ENCODE measurements at regions not wholly inside any gene's neighbourhood (a gene's known extent, or its start where the extent isn't known, plus 50 kb on each side); places are given as distances from the start of the nearest gene placed in this dataset.

DNA sequence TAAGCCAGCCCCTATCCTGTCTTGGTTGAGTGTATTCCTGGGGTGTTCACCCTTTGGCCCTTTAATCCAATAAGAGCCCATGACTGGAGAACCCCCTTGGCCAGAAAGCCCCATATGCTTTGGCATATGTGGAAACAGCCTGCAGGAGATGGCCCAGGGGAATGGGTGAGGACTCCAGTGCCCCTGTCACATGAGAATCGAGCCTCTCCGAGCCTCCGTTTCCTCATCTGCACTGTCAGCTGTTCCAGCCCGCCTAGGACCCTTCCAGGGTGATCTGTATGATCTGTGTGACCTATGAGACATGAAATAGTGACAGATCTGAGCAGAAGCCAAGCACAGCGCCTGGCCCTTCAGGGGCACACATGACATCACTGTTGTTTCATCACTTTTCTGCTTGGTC lies 300.7 kb downstream of the ZNF536 start:
- DNase-seq = no peak

GRCh38 chr19:30671622-30672051 lies 299.5 kb downstream of the ZNF536 start:
- no peak for DNase-seq

DNA sequence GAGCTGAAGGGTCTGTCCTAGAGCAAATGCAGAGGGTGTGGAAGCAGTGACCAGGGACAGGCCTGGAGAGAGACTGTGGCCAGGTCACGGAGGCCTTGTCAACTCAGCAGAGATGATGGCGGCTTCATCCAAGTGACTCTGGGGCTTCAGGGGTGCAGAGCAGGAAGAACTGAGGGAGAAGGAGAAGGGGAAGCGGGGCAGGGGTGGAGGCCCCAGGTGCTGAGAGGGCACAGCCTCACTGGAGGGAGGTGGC lies 299.1 kb downstream of the ZNF536 start:
- DNase-seq = no peak

DNA sequence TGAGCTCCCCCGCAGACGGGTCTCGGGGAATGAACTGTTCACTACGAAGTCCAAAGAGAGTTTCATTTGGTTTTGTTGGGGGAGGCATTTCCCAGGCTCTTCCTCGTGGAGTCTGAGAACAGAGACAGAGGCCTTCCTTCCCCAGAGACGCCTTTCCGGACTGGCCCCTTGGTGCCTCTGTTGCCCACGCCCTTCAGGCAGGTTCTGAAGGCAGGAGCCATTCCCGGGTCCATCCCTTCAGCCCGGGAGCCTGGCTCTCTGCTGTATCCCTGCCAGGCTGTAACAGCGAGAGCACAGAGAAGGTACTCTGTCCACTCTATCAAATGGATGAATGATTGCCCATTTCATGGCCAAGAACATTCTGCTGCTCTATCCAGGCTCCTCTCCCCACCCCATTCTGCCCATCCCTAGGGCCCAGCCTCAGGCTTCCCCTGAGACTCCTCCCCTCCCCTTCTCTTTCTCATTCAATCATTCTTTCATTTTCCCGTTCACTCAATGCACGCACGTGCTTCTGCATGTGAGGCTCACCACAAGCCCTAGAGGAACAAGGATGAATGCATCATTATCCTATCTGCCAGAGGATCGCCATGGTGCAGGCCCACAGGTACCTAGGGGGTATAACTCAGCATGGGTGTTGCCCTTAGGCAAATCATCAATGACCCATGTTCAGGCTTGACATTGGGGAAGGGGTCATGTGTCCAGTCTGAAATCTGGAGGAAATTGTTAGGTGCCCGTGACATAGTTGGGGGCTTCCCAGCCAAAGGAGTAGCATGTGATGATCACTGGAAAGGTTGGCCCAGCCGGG lies 298.6 kb downstream of the ZNF536 start:
- no peak for DNase-seq

GRCh38 chr19:30670011-30670329 lies 297.8 kb downstream of the ZNF536 start:
- no peak for DNase-seq

- DNase-seq = peak; percentile 42
These were observed 297.3 kb downstream of the ZNF536 start for GRCh38 chr19:30669329-30670010.

DNA sequence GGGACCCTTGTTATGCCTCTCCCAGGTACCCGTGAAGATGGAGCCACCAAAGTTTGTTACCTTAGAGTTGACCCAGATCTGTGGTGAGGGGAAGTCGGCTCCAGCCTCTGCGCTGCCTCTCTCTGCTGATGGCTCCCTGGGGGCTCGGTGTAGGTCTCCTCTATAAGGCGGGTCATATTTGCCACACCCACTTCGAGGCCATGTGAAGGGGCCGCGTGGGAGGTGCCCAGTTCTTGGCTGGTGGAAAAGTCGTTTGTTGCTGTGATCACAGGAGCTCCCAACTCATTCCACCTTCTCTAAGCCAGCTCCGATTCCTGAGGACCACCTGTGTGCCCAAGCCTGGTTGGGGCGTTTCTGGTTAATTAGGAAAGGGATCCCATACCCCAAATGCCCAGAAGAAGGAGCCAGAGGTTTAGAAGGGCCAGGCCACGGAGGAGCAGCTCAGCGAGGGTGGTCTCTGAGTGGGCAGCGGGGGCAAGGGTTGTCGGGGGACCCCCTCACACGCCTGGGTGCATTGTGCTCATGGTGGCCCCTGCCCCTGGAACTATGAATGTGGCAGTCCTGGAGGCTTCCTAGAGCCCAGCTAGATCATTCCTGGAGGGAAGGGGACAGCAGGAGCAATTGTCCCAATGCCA lies 296.5 kb downstream of the ZNF536 start:
- no peak for DNase-seq

- no peak for DNase-seq
These were observed 295.6 kb downstream of the ZNF536 start for GRCh38 chr19:30667746-30668145.

- no peak for DNase-seq
These were observed 295.0 kb downstream of the ZNF536 start for GRCh38 chr19:30667227-30667626.

DNA sequence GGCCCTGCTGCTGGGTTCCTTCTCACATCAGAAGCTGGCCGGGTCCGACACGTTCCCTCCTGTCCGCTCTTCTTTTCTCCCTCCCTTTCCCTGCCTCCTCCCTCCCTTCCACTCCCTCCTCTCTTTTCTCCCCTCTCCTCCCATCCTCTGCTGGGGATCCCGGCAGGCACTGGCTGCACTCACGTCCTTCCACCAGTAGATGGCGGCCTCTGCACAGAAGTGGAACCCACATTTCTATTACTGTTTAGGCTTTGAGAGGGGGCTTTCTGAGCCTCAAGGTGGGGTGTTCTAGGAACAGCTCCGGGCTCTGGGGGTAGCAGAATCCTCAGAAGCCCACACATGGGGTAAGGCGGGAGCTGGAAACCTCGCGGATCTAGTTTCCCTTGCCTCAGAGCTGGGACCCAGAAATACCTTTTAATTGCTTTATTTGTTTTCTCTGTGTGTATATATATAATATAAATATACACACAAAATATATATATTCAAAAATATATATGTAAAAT lies 294.2 kb downstream of the ZNF536 start:
- DNase-seq = peak; percentile 30

DNA sequence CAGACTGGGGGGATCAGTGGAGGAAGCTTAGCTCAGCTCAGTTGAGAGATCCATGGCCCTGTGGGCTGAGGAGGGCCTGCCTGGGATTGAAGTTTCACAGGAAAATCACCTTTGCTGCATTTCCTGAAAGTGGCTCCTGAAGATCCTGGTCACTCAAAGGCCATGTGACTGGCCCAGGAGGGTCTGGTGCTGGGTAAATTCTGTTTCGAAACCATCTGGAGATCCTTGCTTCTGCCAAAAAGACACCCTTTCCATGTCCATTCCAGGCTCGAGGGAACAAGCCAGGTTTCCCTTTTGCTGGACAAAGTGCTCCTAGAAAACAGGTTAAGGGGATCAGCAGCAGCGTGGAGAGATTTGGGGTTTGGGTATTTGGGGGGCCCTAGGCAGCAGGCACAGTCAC lies 293.3 kb downstream of the ZNF536 start:
- no peak for DNase-seq

DNA sequence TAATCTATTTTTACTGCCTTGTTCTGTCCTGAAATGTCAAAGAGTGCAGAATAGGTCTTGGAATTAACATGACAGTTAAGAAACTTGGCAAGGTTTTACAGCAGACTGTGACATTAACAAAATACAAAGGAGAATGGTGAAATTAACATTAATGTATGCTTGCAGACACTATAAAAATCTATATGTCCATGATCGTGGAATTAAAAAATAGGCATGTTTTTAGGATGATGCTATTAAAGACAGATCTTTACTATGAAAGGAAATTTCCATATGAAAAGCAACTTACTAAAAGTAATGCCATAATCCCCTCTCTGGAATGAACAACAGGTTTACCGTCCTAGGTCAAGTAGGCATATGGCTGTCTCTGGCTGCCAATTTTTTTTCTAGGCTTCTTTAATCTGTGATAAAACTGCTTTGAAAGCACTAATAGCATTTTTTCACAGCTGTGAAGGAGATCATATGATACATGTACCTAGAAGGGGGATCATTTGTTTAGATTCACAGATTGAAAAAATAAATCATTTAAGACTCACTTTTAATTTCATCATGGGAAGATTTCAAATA lies 291.5 kb downstream of the ZNF536 start:
- no peak for DNase-seq

DNA sequence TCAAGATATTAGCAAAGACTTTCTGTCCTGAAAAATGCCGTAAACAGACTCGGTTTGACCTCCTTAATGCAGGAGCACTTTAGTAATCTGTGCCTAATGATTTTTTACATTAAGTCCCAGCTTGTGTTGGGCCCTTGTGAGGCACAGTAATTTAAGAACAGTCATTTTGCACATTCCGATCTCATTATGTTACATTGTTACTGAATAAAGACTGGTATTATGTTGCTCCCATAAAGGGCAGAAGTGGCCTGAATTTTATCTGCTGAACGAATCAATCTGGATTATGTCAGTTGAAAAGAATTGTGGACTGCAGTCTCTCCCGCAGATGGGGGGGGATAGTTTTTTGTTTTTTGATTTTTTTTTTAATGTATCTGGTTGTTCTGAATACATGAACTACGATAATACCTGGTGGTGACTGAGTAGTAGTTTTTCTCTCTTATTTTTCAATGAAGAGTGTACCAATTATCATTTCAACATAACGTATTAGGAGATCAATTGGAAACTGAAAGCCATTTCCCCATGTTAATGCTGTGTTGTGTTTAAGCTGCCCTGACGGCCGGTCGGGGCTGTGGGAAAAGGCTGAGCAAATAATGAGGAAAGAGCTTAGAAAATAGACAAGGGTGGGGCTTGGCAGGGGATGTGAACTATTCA lies 290.2 kb downstream of the ZNF536 start:
- no peak for DNase-seq

- DNase-seq = no peak
These were observed 287.5 kb downstream of the ZNF536 start for GRCh38 chr19:30659638-30660037.

- DNase-seq = no peak
These were observed 284.4 kb downstream of the ZNF536 start for GRCh38 chr19:30656520-30657100.

DNA sequence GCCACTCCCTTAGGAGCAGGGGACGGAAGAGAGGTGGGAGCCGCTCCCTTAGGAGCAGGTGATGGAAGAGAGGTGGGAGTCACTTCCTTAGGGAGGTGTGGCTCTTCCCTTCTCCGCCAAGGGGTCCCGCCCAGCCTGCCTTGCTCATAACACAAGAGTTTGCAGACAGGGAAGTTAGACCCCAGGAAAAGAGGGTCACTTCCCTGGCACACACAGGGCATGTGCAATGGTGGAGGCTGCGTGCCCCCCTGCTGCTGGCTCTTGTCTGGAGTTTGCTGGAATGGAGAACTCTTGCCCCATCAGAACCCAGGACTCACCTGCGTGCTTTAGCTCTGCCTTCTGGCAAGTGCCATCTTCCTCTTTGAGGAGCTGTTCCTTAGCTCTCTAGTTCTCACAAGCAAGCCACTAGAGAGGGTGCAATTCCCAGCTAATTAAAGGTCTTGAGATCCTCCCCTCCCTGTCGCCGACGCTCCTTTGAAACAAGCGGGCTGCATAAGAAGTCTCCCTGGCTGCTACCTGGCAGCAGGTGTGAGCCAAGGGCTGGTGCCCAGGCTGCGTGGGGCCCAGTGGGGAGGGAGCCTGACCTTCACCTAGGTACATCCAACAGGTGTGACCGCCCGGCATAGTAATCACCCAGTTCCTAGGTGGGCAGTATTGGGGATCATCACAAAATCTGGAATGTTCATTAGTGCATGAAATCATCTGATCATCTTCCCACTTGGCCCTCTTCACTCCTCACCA lies 281.6 kb downstream of the ZNF536 start:
- no peak for DNase-seq

GRCh38 chr19:30652751-30653150 lies 280.6 kb downstream of the ZNF536 start:
- DNase-seq = no peak

- DNase-seq = no peak
These were observed 279.5 kb downstream of the ZNF536 start for GRCh38 chr19:30651691-30652090.

GRCh38 chr19:30651066-30651465 lies 278.9 kb downstream of the ZNF536 start:
- no peak for DNase-seq

DNA sequence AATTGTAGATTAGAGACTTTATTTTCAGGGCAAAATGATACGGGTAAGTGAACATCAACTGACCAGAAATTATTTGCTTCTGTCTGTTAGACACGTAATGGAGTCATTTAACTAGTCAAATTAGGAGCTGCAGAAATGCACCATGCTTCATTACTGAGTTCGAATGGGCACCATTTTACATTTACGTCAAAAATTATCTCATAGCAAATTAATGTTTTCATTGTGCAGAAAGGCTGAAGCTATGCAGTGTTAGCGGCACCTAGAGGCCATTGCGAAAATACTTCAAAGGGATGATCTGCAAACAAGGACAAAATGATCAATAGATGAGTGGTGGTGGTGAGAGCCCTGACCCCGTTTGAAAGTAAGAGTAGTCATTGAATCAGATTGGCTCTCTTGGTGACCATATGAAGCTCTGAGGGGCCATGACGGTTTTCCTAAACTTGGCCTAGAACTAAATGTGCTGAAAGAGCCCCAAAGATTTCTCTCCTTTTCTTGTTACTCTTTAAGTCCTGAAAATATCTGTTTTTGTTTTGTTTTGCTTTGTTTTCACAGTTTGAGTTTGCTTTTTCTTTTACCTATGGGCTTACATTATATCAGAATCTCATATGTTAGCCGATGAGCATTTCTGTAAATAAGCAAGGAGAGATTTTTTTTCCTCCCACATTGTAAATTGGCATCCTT lies 277.9 kb downstream of the ZNF536 start:
- DNase-seq = peak; percentile 65

Data from hematopoietic multipotent progenitor cell treated with erythropoietin and hydrocortisone succinate and interleukin-3 and kit ligand, for 8 days (in vitro differentiated cells).